ENCODE measurements at regions not wholly inside any gene's neighbourhood (a gene's known extent, or its start where the extent isn't known, plus 50 kb on each side); places are given as distances from the start of the nearest gene placed in this dataset.
"Not testable (repeated sequence)": the region's sequence is repeated elsewhere in the genome, so short reads cannot be mapped to it uniquely, and the experiment has no call there.

- Histone ChIP-seq H3K4me3 (ENCODE audit: low read length in 3 of 3) (no peak overlapping the region), H3K9ac (ENCODE audit: low read length in 3 of 3) (no peak overlapping the region), H3K27ac (ENCODE audit: low read depth in 2 of 2, low read length in 2 of 2) (no peak overlapping the region), H3K4me1 (ENCODE audit: control insufficient read depth in 2 of 3, insufficient read depth in 2 of 3, low read depth in 1 of 3, low read length in 3 of 3) (peaks cover 0 to 2% (median 0%) of the 10 kb centered on the region in 3 donors), H3K36me3 (ENCODE audit: control insufficient read depth in 2 of 3, insufficient read depth in 3 of 3, low read length in 3 of 3) (no peaks in the 10 kb centered on the region), H3K27me3 (ENCODE audit: control insufficient read depth, insufficient read depth, low read length) (no peaks in the 10 kb centered on the region), H3K9me3 (ENCODE audit: control insufficient read depth in 2 of 3, insufficient read depth in 1 of 3, low read length in 3 of 3) (no peaks in the 10 kb centered on the region)
- intact Hi-C loops (cut with DNase I) = no loop called here
- no peak for TF ChIP-seq CTCF (IDR thresholded peaks at IDR 0.05; ENCODE audit: borderline replicate concordance, extremely low read depth, insufficient read depth)
- DNase-seq = peak in 1 of 5 donors; percentile 66
- no peak for FAIRE-seq
Observed at GRCh38 chr20:53857723-53858236, 212.6 kb downstream of the BCAS1 start.

- Histone ChIP-seq H3K27me3 (ENCODE audit: control insufficient read depth, insufficient read depth, low read length) (no peaks in the 10 kb centered on the region), H3K9ac (ENCODE audit: low read length in 3 of 3) (no peak overlapping the region), H3K4me3 (ENCODE audit: low read length in 3 of 3) (no peak overlapping the region), H3K4me1 (ENCODE audit: control insufficient read depth in 2 of 3, insufficient read depth in 2 of 3, low read depth in 1 of 3, low read length in 3 of 3) (peaks cover 0 to 4% (median 0%) of the 10 kb centered on the region in 3 donors), H3K9me3 (ENCODE audit: control insufficient read depth in 2 of 3, insufficient read depth in 1 of 3, low read length in 3 of 3) (no peaks in the 10 kb centered on the region), H3K36me3 (ENCODE audit: control insufficient read depth in 2 of 3, insufficient read depth in 3 of 3, low read length in 3 of 3) (no peaks in the 10 kb centered on the region), H3K27ac (ENCODE audit: low read depth in 2 of 2, low read length in 2 of 2) (no peak overlapping the region)
- DNase-seq (no peak), FAIRE-seq (no peak)
- no peak for TF ChIP-seq CTCF (IDR thresholded peaks at IDR 0.05; ENCODE audit: borderline replicate concordance, extremely low read depth, insufficient read depth)
- intact Hi-C loops (cut with DNase I) = no loop called here
Observed at GRCh38 chr20:53856300-53857295, 213.8 kb downstream of the BCAS1 start.

GRCh38 chr20:53855733-53856132, 214.7 kb downstream of the BCAS1 start:
- no peak for FAIRE-seq
- Histone ChIP-seq H3K9me3 (ENCODE audit: control insufficient read depth in 2 of 3, insufficient read depth in 1 of 3, low read length in 3 of 3) (no peaks in the 10 kb centered on the region), H3K36me3 (ENCODE audit: control insufficient read depth in 2 of 3, insufficient read depth in 3 of 3, low read length in 3 of 3) (no peaks in the 10 kb centered on the region), H3K4me1 (ENCODE audit: control insufficient read depth in 2 of 3, insufficient read depth in 2 of 3, low read depth in 1 of 3, low read length in 3 of 3) (peaks cover 0 to 4% (median 0%) of the 10 kb centered on the region in 3 donors), H3K4me3 (ENCODE audit: low read length in 3 of 3) (no peak overlapping the region), H3K27ac (ENCODE audit: low read depth in 2 of 2, low read length in 2 of 2) (no peak overlapping the region), H3K27me3 (ENCODE audit: control insufficient read depth, insufficient read depth, low read length) (no peaks in the 10 kb centered on the region), H3K9ac (ENCODE audit: low read length in 3 of 3) (no peak overlapping the region)
- TF ChIP-seq CTCF (IDR thresholded peaks at IDR 0.05; ENCODE audit: borderline replicate concordance, extremely low read depth, insufficient read depth) = no peak
- no peak for DNase-seq
- intact Hi-C loops (cut with DNase I) = no loop called here

- H3K27ac ChIP-seq (ENCODE audit: low read depth in 2 of 2, low read length in 2 of 2); H3K4me3 ChIP-seq (ENCODE audit: low read length in 3 of 3); H3K36me3 ChIP-seq (ENCODE audit: control insufficient read depth in 2 of 3, insufficient read depth in 3 of 3, low read length in 3 of 3); H3K27me3 ChIP-seq (ENCODE audit: control insufficient read depth, insufficient read depth, low read length); H3K4me1 ChIP-seq (ENCODE audit: control insufficient read depth in 2 of 3, insufficient read depth in 2 of 3, low read depth in 1 of 3, low read length in 3 of 3); FAIRE-seq; H3K9me3 ChIP-seq (ENCODE audit: control insufficient read depth in 2 of 3, insufficient read depth in 1 of 3, low read length in 3 of 3); intact Hi-C loops (cut with DNase I); H3K9ac ChIP-seq (ENCODE audit: low read length in 3 of 3); DNase-seq: not testable (repeated sequence)
Observed at GRCh38 chr20:53854609-53854926, 215.8 kb downstream of the BCAS1 start.

Data from kidney (tissue), 13 donors.